Liver (tissue), 3 donors: ENCODE measurements at regions not wholly inside any gene's neighbourhood (a gene's known extent, or its start where the extent isn't known, plus 50 kb on each side); places are given as distances from the start of the nearest gene placed in this dataset.

Experiments used
- HNF4G ChIP-seq: IDR thresholded peaks from 2 replicates; pipeline ENCODE4 v1.6.1; 2016; ENCODE audit warnings: antibody characterized with exemption
- JUND ChIP-seq, 2 donors: IDR thresholded peaks; 2 replicates each; pipeline ENCODE4 v1.6.1; 2016; ENCODE audit warnings: antibody characterized with exemption in 2 of 2
- RXRA ChIP-seq, 2 donors: IDR thresholded peaks; 2 replicates each; pipeline ENCODE4 v1.6.1; 2017 to 2018; ENCODE audit warnings: antibody characterized with exemption in 2 of 2, mild to moderate bottlenecking in 1 of 2
- SP1 ChIP-seq: IDR thresholded peaks from 2 replicates; pipeline ENCODE4 v1.6.1; 2018; ENCODE audit warnings: antibody characterized with exemption, mild to moderate bottlenecking
- TAF1 ChIP-seq: conservative IDR thresholded peaks from 2 replicates; pipeline ENCODE4 v1.6.1; 2016; ENCODE audit warnings: antibody characterized with exemption, mild to moderate bottlenecking
- YY1 ChIP-seq: IDR thresholded peaks from 2 replicates; pipeline ENCODE4 v1.6.1; 2016; ENCODE audit warnings: antibody characterized with exemption, mild to moderate bottlenecking
- TF ChIP-seq, protein P1 (sequence below): fragments of 150-350 bp; IDR thresholded peaks from 2 replicates; pipeline ENCODE4 v1.5.1; 2017; ENCODE audit warnings: improper control_type of control experiment, low read depth, low read length; ENCODE audit not compliant: missing input control
- TF ChIP-seq, protein P2 (sequence below): IDR thresholded peaks from 2 replicates; pipeline ENCODE4 v1.6.1; 2016; ENCODE audit warnings: antibody characterized with exemption
- TF ChIP-seq, protein P3 (sequence below): IDR thresholded peaks from 2 replicates; pipeline ENCODE4 v1.6.1; 2016; ENCODE audit warnings: antibody characterized with exemption
- TF ChIP-seq, protein P4 (sequence below): IDR thresholded peaks from 2 replicates; pipeline ENCODE4 v1.6.1; 2016; ENCODE audit warnings: antibody characterized with exemption
- donor health status: healthy.
- donor health status: healthy.

DNA sequence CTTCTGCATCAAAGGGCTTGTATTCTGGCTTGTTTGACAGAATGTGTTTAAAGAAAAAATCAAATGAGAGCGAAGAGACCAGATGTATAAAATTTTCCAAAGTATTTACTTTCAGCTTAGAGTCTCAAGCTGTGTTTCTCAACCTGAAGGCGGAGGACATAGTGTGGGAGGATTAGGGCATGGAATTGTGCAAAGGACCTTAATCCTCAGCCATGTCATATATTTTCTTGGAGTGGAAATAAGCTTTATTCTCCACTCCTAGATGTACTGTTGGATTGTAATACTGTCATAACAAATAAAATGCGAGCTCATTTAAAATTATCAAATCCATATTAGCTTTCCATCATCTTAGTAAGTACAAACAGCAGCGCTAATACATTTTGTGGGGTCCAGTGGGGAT lies 154.0 kb downstream of the PAH start:
- TF ChIP-seq, protein P1, sequence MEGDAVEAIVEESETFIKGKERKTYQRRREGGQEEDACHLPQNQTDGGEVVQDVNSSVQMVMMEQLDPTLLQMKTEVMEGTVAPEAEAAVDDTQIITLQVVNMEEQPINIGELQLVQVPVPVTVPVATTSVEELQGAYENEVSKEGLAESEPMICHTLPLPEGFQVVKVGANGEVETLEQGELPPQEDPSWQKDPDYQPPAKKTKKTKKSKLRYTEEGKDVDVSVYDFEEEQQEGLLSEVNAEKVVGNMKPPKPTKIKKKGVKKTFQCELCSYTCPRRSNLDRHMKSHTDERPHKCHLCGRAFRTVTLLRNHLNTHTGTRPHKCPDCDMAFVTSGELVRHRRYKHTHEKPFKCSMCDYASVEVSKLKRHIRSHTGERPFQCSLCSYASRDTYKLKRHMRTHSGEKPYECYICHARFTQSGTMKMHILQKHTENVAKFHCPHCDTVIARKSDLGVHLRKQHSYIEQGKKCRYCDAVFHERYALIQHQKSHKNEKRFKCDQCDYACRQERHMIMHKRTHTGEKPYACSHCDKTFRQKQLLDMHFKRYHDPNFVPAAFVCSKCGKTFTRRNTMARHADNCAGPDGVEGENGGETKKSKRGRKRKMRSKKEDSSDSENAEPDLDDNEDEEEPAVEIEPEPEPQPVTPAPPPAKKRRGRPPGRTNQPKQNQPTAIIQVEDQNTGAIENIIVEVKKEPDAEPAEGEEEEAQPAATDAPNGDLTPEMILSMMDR = no peak
- TF ChIP-seq, protein P2, sequence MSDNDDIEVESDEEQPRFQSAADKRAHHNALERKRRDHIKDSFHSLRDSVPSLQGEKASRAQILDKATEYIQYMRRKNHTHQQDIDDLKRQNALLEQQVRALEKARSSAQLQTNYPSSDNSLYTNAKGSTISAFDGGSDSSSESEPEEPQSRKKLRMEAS = no peak
- TF ChIP-seq JUND (IDR thresholded peaks at IDR 0.05) (no peak), TAF1 (no peak), RXRA (IDR thresholded peaks at IDR 0.05) (no peak), YY1 (no peak), SP1 (no peak), HNF4G (no peak)
- TF ChIP-seq, protein P3, sequence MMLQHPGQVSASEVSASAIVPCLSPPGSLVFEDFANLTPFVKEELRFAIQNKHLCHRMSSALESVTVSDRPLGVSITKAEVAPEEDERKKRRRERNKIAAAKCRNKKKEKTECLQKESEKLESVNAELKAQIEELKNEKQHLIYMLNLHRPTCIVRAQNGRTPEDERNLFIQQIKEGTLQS = no peak
- TF ChIP-seq, protein P4, sequence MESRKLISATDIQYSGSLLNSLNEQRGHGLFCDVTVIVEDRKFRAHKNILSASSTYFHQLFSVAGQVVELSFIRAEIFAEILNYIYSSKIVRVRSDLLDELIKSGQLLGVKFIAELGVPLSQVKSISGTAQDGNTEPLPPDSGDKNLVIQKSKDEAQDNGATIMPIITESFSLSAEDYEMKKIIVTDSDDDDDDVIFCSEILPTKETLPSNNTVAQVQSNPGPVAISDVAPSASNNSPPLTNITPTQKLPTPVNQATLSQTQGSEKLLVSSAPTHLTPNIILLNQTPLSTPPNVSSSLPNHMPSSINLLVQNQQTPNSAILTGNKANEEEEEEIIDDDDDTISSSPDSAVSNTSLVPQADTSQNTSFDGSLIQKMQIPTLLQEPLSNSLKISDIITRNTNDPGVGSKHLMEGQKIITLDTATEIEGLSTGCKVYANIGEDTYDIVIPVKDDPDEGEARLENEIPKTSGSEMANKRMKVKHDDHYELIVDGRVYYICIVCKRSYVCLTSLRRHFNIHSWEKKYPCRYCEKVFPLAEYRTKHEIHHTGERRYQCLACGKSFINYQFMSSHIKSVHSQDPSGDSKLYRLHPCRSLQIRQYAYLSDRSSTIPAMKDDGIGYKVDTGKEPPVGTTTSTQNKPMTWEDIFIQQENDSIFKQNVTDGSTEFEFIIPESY = no peak
